ENCODE measurements at regions not wholly inside any gene's neighbourhood (a gene's known extent, or its start where the extent isn't known, plus 50 kb on each side); places are given as distances from the start of the nearest gene placed in this dataset.

- TF ChIP-seq CTCF (IDR thresholded peaks at IDR 0.05) (no peak), POLR2A (IDR thresholded peaks at IDR 0.05) (no peak)
These were observed 252.7 kb downstream of the CEMIP2 start for GRCh38 chr9:71515626-71516025.
